ENCODE measurements at regions not wholly inside any gene's neighbourhood (a gene's known extent, or its start where the extent isn't known, plus 50 kb on each side); places are given as distances from the start of the nearest gene placed in this dataset.
"Not testable (repeated sequence)": the region's sequence is repeated elsewhere in the genome, so short reads cannot be mapped to it uniquely, and the experiment has no call there.

DNA sequence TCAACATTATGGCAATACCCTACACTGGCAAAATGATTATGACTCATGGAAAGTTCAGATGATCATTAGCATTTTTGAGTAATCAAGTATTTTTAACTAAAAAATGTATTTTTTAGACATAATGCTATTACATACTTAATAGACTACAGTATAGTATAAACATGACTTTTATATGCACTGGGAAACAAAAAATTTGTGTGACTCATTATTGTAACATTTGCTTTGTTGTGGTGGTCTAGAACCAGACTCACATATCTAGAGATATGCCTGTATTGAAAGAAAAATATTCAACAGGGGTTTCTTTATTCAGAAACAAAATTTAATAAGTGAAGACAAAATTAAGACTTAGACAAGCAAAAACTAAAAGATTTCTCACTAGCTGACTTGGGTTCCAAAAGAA is 385.3 kb upstream of the RIOK2 start:
- TF ChIP-seq, protein P1, sequence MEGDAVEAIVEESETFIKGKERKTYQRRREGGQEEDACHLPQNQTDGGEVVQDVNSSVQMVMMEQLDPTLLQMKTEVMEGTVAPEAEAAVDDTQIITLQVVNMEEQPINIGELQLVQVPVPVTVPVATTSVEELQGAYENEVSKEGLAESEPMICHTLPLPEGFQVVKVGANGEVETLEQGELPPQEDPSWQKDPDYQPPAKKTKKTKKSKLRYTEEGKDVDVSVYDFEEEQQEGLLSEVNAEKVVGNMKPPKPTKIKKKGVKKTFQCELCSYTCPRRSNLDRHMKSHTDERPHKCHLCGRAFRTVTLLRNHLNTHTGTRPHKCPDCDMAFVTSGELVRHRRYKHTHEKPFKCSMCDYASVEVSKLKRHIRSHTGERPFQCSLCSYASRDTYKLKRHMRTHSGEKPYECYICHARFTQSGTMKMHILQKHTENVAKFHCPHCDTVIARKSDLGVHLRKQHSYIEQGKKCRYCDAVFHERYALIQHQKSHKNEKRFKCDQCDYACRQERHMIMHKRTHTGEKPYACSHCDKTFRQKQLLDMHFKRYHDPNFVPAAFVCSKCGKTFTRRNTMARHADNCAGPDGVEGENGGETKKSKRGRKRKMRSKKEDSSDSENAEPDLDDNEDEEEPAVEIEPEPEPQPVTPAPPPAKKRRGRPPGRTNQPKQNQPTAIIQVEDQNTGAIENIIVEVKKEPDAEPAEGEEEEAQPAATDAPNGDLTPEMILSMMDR (conservative IDR thresholded peaks at IDR 0.05; ENCODE audit: low read depth, low read length), result no peak

DNA sequence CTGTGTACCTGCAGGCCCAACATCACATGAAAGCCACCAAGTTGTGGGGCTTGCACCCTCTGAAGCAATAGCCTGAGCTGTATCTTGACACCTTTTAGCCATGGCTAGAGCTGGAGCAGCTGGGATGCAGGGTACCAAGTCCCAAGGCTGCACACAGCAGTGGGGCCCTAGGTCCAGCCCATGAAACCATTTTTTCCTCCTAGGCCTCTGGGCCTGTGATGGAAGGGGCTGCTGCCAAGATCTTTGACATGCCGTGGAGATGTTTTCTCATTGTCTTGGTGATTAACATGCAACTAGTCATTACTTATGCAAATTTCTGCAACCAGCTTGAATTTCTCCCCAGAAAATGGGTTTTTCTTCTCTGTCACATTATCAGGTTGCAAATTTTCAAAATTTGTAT is 387.2 kb upstream of the RIOK2 start:
- Histone ChIP-seq H3K4me3 (IDR thresholded peaks at IDR 0.05; ENCODE audit: insufficient read depth, low read depth, low read length) (no peak overlapping the region), H4K20me1 (ENCODE audit: insufficient read depth) (no peaks in the 10 kb centered on the region), H3K4me2 (no peak overlapping the region), H3K79me2 (ENCODE audit: insufficient read depth, low read depth) (no peaks in the 10 kb centered on the region), H2AFZ (ENCODE audit: low read depth) (no peak overlapping the region), H3K27ac (no peak overlapping the region), H3K36me3 (ENCODE audit: insufficient read depth) (no peaks in the 10 kb centered on the region), H3K27me3 (ENCODE audit: insufficient read depth, low read depth) (no peaks in the 10 kb centered on the region), H3K9ac (no peak overlapping the region), H3K4me1 (ENCODE audit: low read depth, poor library complexity, severe bottlenecking) (no peaks in the 10 kb centered on the region)
- TF ChIP-seq, protein P1 (conservative IDR thresholded peaks at IDR 0.05; ENCODE audit: low read depth, low read length), result no peak

More for the DNA sequence above, 385.3 kb upstream of the RIOK2 start:
- Histone ChIP-seq H3K27me3 (ENCODE audit: insufficient read depth, low read depth) (no peaks in the 10 kb centered on the region), H2AFZ (ENCODE audit: low read depth) (no peak overlapping the region), H3K4me1 (ENCODE audit: low read depth, poor library complexity, severe bottlenecking) (no peaks in the 10 kb centered on the region), H3K4me3 (IDR thresholded peaks at IDR 0.05; ENCODE audit: insufficient read depth, low read depth, low read length) (no peak overlapping the region), H3K27ac (no peak overlapping the region), H4K20me1 (ENCODE audit: insufficient read depth) (no peaks in the 10 kb centered on the region), H3K9ac (no peak overlapping the region), H3K4me2 (no peak overlapping the region), H3K36me3 (ENCODE audit: insufficient read depth) (no peaks in the 10 kb centered on the region), H3K79me2 (ENCODE audit: insufficient read depth, low read depth) (no peaks in the 10 kb centered on the region)

DNA sequence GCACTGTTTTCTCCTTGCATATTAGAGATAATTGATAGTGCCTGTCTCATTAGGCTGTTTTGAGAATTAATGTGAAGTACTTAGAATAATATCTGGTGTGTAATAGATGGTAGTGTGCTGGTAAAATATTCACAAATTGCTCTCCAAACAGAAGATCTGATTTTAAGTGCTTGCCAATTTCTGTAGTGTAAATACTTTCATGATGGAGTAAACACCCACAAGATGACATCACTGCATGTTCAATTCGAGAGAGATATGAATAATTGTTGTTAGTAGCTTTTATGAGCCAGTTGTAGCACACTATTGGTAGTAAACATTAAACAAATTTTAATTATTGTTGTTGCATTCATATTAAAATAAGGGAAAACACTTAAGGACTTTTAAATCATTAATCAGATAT is 392.3 kb upstream of the RIOK2 start:
- Histone ChIP-seq H3K79me2 (ENCODE audit: insufficient read depth, low read depth) (no peaks in the 10 kb centered on the region), H3K27ac (no peak overlapping the region), H3K36me3 (ENCODE audit: insufficient read depth) (no peaks in the 10 kb centered on the region), H3K4me3 (IDR thresholded peaks at IDR 0.05; ENCODE audit: insufficient read depth, low read depth, low read length) (no peak overlapping the region), H3K4me2 (no peak overlapping the region), H3K27me3 (ENCODE audit: insufficient read depth, low read depth) (no peaks in the 10 kb centered on the region), H3K9ac (no peak overlapping the region), H4K20me1 (ENCODE audit: insufficient read depth) (no peaks in the 10 kb centered on the region), H3K4me1 (ENCODE audit: low read depth, poor library complexity, severe bottlenecking) (no peaks in the 10 kb centered on the region), H2AFZ (ENCODE audit: low read depth) (no peak overlapping the region)
- TF ChIP-seq, protein P1 (conservative IDR thresholded peaks at IDR 0.05; ENCODE audit: low read depth, low read length), result no peak

DNA sequence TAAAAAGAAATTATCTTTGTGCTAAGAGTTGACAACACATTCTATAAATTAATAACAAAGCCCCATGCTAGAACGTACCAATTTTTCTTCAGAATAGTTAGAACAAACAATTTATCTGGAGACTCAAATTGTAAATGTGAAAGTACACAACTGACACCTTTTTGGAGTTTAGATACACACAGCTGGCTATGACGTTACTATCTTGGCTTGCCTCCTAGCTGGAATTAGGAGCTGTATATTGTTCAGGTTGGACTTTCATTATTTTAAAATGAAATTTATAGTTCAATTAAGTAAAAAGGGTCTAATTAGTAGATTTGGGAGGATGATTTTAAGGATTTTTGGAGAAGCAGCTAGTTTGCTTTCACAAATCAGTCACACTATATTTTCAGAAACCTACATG is 393.9 kb upstream of the RIOK2 start:
- TF ChIP-seq, protein P1 (conservative IDR thresholded peaks at IDR 0.05; ENCODE audit: low read depth, low read length), result no peak
- H3K27ac ChIP-seq, result no peak overlapping the region

DNA sequence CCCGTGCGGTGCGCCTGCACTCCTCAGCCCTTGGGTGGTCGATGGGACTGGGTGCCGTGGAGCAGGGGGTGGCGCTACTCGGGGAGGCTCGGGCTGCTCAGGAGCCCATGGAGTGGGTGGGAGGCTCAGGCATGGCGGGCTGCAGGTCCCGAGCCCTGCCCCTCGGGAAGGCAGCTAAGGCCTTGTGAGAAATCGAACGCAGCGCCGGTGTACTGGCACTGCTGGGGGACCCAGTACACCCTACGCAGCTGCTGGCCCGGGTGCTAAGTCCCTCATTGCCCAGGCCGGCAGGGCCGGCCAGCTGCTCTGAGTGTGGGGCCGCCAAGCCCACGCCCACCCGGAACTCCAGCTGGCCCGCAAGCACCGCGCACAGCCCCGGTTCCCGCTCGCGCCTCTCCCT is 396.9 kb upstream of the RIOK2 start:
- H3K4me2 ChIP-seq; H3K4me1 ChIP-seq (ENCODE audit: low read depth, poor library complexity, severe bottlenecking); H3K9ac ChIP-seq; H2AFZ ChIP-seq (ENCODE audit: low read depth); H3K27ac ChIP-seq; H3K4me3 ChIP-seq (IDR thresholded peaks at IDR 0.05; ENCODE audit: insufficient read depth, low read depth, low read length); H3K79me2 ChIP-seq (ENCODE audit: insufficient read depth, low read depth); H4K20me1 ChIP-seq (ENCODE audit: insufficient read depth); H3K27me3 ChIP-seq (ENCODE audit: insufficient read depth, low read depth); H3K36me3 ChIP-seq (ENCODE audit: insufficient read depth): not testable (repeated sequence)

More for the DNA sequence above, 393.9 kb upstream of the RIOK2 start:
- no peaks in the 10 kb centered on the region for H3K79me2 ChIP-seq (ENCODE audit: insufficient read depth, low read depth)
- H2AFZ ChIP-seq (ENCODE audit: low read depth), result no peak overlapping the region
- H4K20me1 ChIP-seq (ENCODE audit: insufficient read depth), result no peaks in the 10 kb centered on the region
- no peak overlapping the region for H3K4me2 ChIP-seq
- no peak overlapping the region for H3K4me3 ChIP-seq (IDR thresholded peaks at IDR 0.05; ENCODE audit: insufficient read depth, low read depth, low read length)
- no peaks in the 10 kb centered on the region for H3K36me3 ChIP-seq (ENCODE audit: insufficient read depth)
- H3K4me1 ChIP-seq (ENCODE audit: low read depth, poor library complexity, severe bottlenecking), result no peaks in the 10 kb centered on the region
- H3K9ac ChIP-seq, result no peak overlapping the region
- no peaks in the 10 kb centered on the region for H3K27me3 ChIP-seq (ENCODE audit: insufficient read depth, low read depth)

Data from KMS-11 (cell line).